ENCODE measurements at regions not wholly inside any gene's neighbourhood (a gene's known extent, or its start where the extent isn't known, plus 50 kb on each side); places are given as distances from the start of the nearest gene placed in this dataset.
A peak's percentile ranks its signal among the peaks of the same experiment; 100 is the strongest.

DNA sequence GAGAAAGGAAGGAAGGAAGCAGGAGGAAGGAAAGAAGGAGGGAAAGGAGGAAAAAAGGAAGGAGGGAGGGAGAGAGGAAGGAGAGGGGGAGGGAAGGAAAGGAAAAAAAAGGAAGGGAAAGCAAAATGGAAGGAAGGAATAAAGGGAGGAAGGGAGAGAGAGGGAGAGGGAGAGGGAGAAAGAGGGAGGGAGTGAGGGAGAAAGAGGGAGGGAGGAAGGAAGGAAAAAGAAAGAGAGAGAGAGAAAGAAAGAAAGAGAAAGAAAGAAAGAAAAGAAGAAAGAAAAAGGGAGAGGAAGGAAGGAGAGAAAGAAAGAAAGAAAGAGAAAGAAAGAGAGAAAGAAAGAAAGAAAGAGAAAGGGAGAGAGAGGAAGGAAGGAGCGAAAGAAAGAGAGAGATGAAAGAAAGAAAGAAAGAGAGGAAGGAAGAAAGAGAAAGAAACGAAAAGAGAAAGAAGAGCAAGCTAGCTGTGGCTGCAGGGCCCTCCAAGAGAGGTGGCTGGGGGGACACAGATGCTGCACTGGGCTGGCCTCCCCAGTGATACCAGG lies 472.4 kb upstream of the MGMT start:
- intact Hi-C loops (cut with DNase I): no loop called here
- ATAC-seq (no peak), DNase-seq (no peak)
- Histone ChIP-seq H3K4me3 (ENCODE audit: low read length) (no peak overlapping the region), H3K9me3 (ENCODE audit: control insufficient read depth, low read length) (no peaks in the 10 kb centered on the region), H3K27me3 (ENCODE audit: control insufficient read depth, insufficient read depth) (no peaks in the 10 kb centered on the region), H3K4me1 (ENCODE audit: control insufficient read depth, insufficient read depth, low read length) (no peaks in the 10 kb centered on the region), H3K27ac (ENCODE audit: low read length) (no peak overlapping the region)
- 86% methylated on average over 2 of the region's 2 CpGs for WGBS

DNA sequence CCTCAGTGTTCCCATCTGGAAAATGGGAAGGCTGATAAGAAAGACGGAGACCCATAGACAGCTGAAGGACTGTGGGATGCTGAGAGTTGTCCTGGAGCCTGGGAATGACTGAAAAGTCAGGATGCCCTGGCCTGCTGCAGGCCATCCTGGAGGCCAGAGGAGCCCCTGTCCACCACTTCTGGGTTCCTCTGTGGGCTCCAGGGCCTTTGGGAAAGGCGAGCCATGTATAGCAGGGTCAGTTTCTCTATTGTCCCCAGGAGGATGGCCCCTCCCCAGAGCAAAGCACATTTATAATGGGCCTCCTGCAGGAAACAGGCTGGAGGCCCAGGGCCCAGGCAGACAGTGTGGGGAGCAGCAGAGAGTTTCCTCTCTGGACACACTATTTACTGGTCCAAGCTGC lies 471.4 kb upstream of the MGMT start:
- no peaks in the 10 kb centered on the region for H3K9me3 ChIP-seq (ENCODE audit: control insufficient read depth, low read length)
- H3K27ac ChIP-seq (ENCODE audit: low read length): no peak overlapping the region
- H3K27me3 ChIP-seq (ENCODE audit: control insufficient read depth, insufficient read depth): no peaks in the 10 kb centered on the region
- no peak overlapping the region for H3K4me3 ChIP-seq (ENCODE audit: low read length)
- intact Hi-C loops (cut with DNase I): no loop called here
- H3K4me1 ChIP-seq (ENCODE audit: control insufficient read depth, insufficient read depth, low read length): no peaks in the 10 kb centered on the region
- 93% methylated on average over 2 of the region's 2 CpGs for WGBS
- ATAC-seq (no peak), DNase-seq (no peak)

DNA sequence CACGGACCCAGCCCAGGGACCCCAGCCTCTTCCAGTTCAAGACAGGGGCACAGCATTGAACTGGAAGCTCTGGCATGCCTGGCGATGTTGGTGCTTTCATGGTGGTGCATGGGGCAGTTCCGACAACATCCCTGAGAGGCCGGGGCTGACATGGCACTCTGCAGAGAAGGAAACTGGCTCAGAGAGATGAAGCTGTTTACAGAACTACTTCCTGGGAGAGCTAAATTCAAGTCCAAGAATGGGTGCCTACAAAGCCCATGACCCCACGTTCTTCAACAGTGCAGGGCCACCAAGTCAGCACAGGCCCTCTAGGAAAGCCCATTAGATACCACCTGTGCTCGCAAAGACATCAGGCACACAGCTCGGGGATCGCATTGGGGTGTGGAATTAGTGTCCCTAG lies 470.9 kb upstream of the MGMT start:
- no peak overlapping the region for H3K27ac ChIP-seq (ENCODE audit: low read length)
- WGBS: 93% methylated on average over 8 of the region's 8 CpGs
- intact Hi-C loops (cut with DNase I): no loop called here
- ATAC-seq (no peak), DNase-seq (no peak)
- no peaks in the 10 kb centered on the region for H3K27me3 ChIP-seq (ENCODE audit: control insufficient read depth, insufficient read depth)
- H3K4me1 ChIP-seq (ENCODE audit: control insufficient read depth, insufficient read depth, low read length): no peaks in the 10 kb centered on the region
- no peaks in the 10 kb centered on the region for H3K9me3 ChIP-seq (ENCODE audit: control insufficient read depth, low read length)
- no peak overlapping the region for H3K4me3 ChIP-seq (ENCODE audit: low read length)

- no peaks in the 10 kb centered on the region for H3K4me1 ChIP-seq (ENCODE audit: control insufficient read depth, insufficient read depth, low read length)
- no peak overlapping the region for H3K4me3 ChIP-seq (ENCODE audit: low read length)
- no peak overlapping the region for H3K27ac ChIP-seq (ENCODE audit: low read length)
- DNase-seq (no peak), ATAC-seq (no peak)
- H3K27me3 ChIP-seq (ENCODE audit: control insufficient read depth, insufficient read depth): no peaks in the 10 kb centered on the region
- intact Hi-C loops (cut with DNase I): no loop called here
- 76% methylated on average over 10 of the region's 10 CpGs for WGBS
- H3K9me3 ChIP-seq (ENCODE audit: control insufficient read depth, low read length): no peaks in the 10 kb centered on the region
Measured at GRCh38 chr10:128998101-128998805, 468.8 kb upstream of the MGMT start.

GRCh38 chr10:129004398-129004797 lies 462.6 kb upstream of the MGMT start:
- DNase-seq: no peak
- ATAC-seq: no peak
- intact Hi-C loops (cut with DNase I): no loop called here
- H3K9me3 ChIP-seq (ENCODE audit: control insufficient read depth, low read length): no peaks in the 10 kb centered on the region
- no peaks in the 10 kb centered on the region for H3K27me3 ChIP-seq (ENCODE audit: control insufficient read depth, insufficient read depth)
- WGBS: 74% methylated on average over 9 of the region's 9 CpGs
- no peak overlapping the region for H3K4me3 ChIP-seq (ENCODE audit: low read length)
- no peaks in the 10 kb centered on the region for H3K4me1 ChIP-seq (ENCODE audit: control insufficient read depth, insufficient read depth, low read length)
- H3K27ac ChIP-seq (ENCODE audit: low read length): no peak overlapping the region

GRCh38 chr10:129005080-129005479 lies 462.0 kb upstream of the MGMT start:
- ATAC-seq (no peak), DNase-seq (no peak)
- no peak overlapping the region for H3K4me3 ChIP-seq (ENCODE audit: low read length)
- WGBS: 69% methylated on average over 8 of the region's 8 CpGs
- no peaks in the 10 kb centered on the region for H3K27me3 ChIP-seq (ENCODE audit: control insufficient read depth, insufficient read depth)
- no peaks in the 10 kb centered on the region for H3K9me3 ChIP-seq (ENCODE audit: control insufficient read depth, low read length)
- intact Hi-C loops (cut with DNase I): no loop called here
- H3K4me1 ChIP-seq (ENCODE audit: control insufficient read depth, insufficient read depth, low read length): no peaks in the 10 kb centered on the region
- no peak overlapping the region for H3K27ac ChIP-seq (ENCODE audit: low read length)

GRCh38 chr10:129005804-129006203 lies 461.2 kb upstream of the MGMT start:
- intact Hi-C loops (cut with DNase I): no loop called here
- ATAC-seq (no peak), DNase-seq (no peak)
- no peak overlapping the region for H3K27ac ChIP-seq (ENCODE audit: low read length)
- H3K9me3 ChIP-seq (ENCODE audit: control insufficient read depth, low read length): no peaks in the 10 kb centered on the region
- H3K4me3 ChIP-seq (ENCODE audit: low read length): no peak overlapping the region
- H3K4me1 ChIP-seq (ENCODE audit: control insufficient read depth, insufficient read depth, low read length): no peaks in the 10 kb centered on the region
- H3K27me3 ChIP-seq (ENCODE audit: control insufficient read depth, insufficient read depth): no peaks in the 10 kb centered on the region
- 82% methylated on average over 3 of the region's 3 CpGs for WGBS

GRCh38 chr10:129018511-129018910 lies 448.5 kb upstream of the MGMT start:
- Histone ChIP-seq H3K27ac (ENCODE audit: low read length) (no peak overlapping the region), H3K4me3 (ENCODE audit: low read length) (no peak overlapping the region), H3K9me3 (ENCODE audit: control insufficient read depth, low read length) (no peaks in the 10 kb centered on the region), H3K4me1 (ENCODE audit: control insufficient read depth, insufficient read depth, low read length) (no peaks in the 10 kb centered on the region), H3K27me3 (ENCODE audit: control insufficient read depth, insufficient read depth) (no peaks in the 10 kb centered on the region)
- DNase-seq (no peak), ATAC-seq (no peak)
- whole genome bisulfite sequencing: 92% methylated on average over 6 of the region's 6 CpGs
- intact Hi-C loops (cut with DNase I): no loop called here

GRCh38 chr10:129020651-129021330 lies 446.2 kb upstream of the MGMT start:
- H3K9me3 ChIP-seq (ENCODE audit: control insufficient read depth, low read length): no peaks in the 10 kb centered on the region
- no peak overlapping the region for H3K27ac ChIP-seq (ENCODE audit: low read length)
- H3K4me1 ChIP-seq (ENCODE audit: control insufficient read depth, insufficient read depth, low read length): no peaks in the 10 kb centered on the region
- no peak for DNase-seq
- no peak for ATAC-seq
- WGBS: 57% methylated on average over 8 of the region's 8 CpGs
- intact Hi-C loops (cut with DNase I): no loop called here
- no peak overlapping the region for H3K4me3 ChIP-seq (ENCODE audit: low read length)
- no peaks in the 10 kb centered on the region for H3K27me3 ChIP-seq (ENCODE audit: control insufficient read depth, insufficient read depth)

DNA sequence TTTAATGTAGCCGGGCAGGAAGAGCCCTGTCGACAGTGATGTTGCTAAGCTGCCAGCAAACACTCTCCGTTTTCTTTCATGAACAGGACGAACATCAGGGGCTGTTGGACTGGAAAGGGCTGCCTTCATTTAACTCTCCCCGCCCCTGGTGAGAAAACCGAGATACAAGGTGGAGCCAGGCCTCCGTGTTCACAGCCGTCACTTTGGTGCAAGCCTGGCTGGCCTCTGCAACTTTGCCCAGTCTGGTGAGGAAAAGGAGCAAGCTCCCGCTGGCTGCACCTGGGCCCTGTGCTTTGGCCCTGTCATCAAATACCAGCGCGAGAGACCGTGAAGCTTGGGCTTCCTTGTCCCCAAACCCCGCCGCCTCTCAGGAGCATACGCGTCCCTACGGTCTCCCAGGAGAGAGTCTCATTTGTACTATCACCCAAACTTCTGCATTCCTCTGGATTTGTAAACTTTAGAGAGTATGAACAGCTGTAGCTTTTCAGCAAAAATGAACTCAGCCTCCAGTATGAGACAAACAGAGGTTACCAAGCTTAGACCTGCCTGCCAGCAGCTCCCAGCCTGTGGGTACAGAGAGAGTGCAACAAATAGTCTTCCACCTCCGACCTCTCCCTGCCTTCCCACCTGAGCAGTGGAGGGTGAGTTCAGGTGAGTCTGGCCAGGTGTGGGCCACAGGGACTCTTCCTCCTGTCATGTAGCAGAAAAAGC lies 445.3 kb upstream of the MGMT start:
- ATAC-seq: peak; percentile 47 to 57
- no peaks in the 10 kb centered on the region for H3K27me3 ChIP-seq (ENCODE audit: control insufficient read depth, insufficient read depth)
- intact Hi-C loops (cut with DNase I): no loop called here
- 35% methylated on average over 18 of the region's 18 CpGs for WGBS
- no peaks in the 10 kb centered on the region for H3K4me1 ChIP-seq (ENCODE audit: control insufficient read depth, insufficient read depth, low read length)
- peak; percentile 33 to 77 (median 75) for DNase-seq
- no peaks in the 10 kb centered on the region for H3K9me3 ChIP-seq (ENCODE audit: control insufficient read depth, low read length)
- no peak overlapping the region for H3K4me3 ChIP-seq (ENCODE audit: low read length)
- H3K27ac ChIP-seq (ENCODE audit: low read length): peak overlapping the region; percentile 21

- DNase-seq: peak; percentile 77 to 93 (median 88)
- Histone ChIP-seq H3K4me1 (ENCODE audit: control insufficient read depth, insufficient read depth, low read length) (no peaks in the 10 kb centered on the region), H3K27ac (ENCODE audit: low read length) (no peak overlapping the region), H3K4me3 (ENCODE audit: low read length) (no peak overlapping the region), H3K9me3 (ENCODE audit: control insufficient read depth, low read length) (no peaks in the 10 kb centered on the region), H3K27me3 (ENCODE audit: control insufficient read depth, insufficient read depth) (no peaks in the 10 kb centered on the region)
- peak; percentile 79 to 92 for ATAC-seq
- intact Hi-C loops (cut with DNase I): no loop called here
- 53% methylated on average over 5 of the region's 5 CpGs for WGBS
Measured at GRCh38 chr10:129023082-129023481, 444.0 kb upstream of the MGMT start.
